KMS-11 (cell line): ENCODE measurements at regions not wholly inside any gene's neighbourhood (a gene's known extent, or its start where the extent isn't known, plus 50 kb on each side); places are given as distances from the start of the nearest gene placed in this dataset.

ENCODE experiments used
- H2AFZ ChIP-seq: fragments of 200-600 bp; sonication (generic); 2 replicates; pipeline ENCODE4 v1.6.1; 2016; ENCODE audit warnings: antibody characterized with exemption, mixed run types, low read depth
- H3K27ac ChIP-seq: fragments of 200-600 bp; sonication (generic); 2 replicates; pipeline ENCODE4 v1.6.1; 2016; ENCODE audit warnings: mild to moderate bottlenecking, mixed run types
- H3K27me3 ChIP-seq: fragments of 200-600 bp; sonication (generic); 2 replicates; pipeline ENCODE4 v1.6.1; 2017; ENCODE audit warnings: mild to moderate bottlenecking, low read depth, mixed run types, moderate library complexity; ENCODE audit not compliant: insufficient read depth
- H3K36me3 ChIP-seq: fragments of 200-600 bp; sonication (generic); 2 replicates; pipeline ENCODE4 v1.6.1; 2017; ENCODE audit warnings: mild to moderate bottlenecking, mixed run types; ENCODE audit not compliant: insufficient read depth
- H3K4me1 ChIP-seq: fragments of 200-600 bp; sonication (generic); 2 replicates; pipeline ENCODE4 v1.6.1; 2016; ENCODE audit warnings: mild to moderate bottlenecking, low read depth, mixed run types; ENCODE audit not compliant: poor library complexity, severe bottlenecking
- H3K4me2 ChIP-seq: fragments of 200-600 bp; sonication (generic); 2 replicates; pipeline ENCODE4 v1.7.0; 2016; ENCODE audit warnings: mild to moderate bottlenecking, mixed run types
- H3K4me3 ChIP-seq: fragments of 200-600 bp; sonication (generic); IDR thresholded peaks from 2 replicates; pipeline ENCODE4 v1.6.1; 2017; ENCODE audit warnings: low read depth, low read length, mixed read lengths; ENCODE audit not compliant: insufficient read depth
- H3K79me2 ChIP-seq: fragments of 200-600 bp; sonication (generic); 2 replicates; pipeline ENCODE4 v1.6.1; 2016; ENCODE audit warnings: low read depth, mixed run types; ENCODE audit not compliant: insufficient read depth
- H3K9ac ChIP-seq: fragments of 200-600 bp; sonication (generic); 2 replicates; pipeline ENCODE4 v1.6.1; 2016; ENCODE audit warnings: mild to moderate bottlenecking, mixed run types
- H4K20me1 ChIP-seq: fragments of 200-600 bp; sonication (generic); 2 replicates; pipeline ENCODE4 v1.6.1; 2016; ENCODE audit warnings: mild to moderate bottlenecking, mixed run types; ENCODE audit not compliant: insufficient read depth
- CTCF ChIP-seq: fragments of 200-600 bp; sonication (generic); conservative IDR thresholded peaks from 2 replicates; pipeline ENCODE4 v1.6.1; 2017; ENCODE audit warnings: low read depth, mild to moderate bottlenecking, antibody characterized with exemption, low read length, moderate library complexity, mixed read lengths

- no peak overlapping the region for H3K27ac ChIP-seq
- H3K4me3 ChIP-seq: no peak overlapping the region
- H3K79me2 ChIP-seq: no peaks in the 10 kb centered on the region
- H3K4me2 ChIP-seq: no peak overlapping the region
- no peaks in the 10 kb centered on the region for H3K36me3 ChIP-seq
- no peak for TF ChIP-seq CTCF
- H3K27me3 ChIP-seq: no peaks in the 10 kb centered on the region
- no peaks in the 10 kb centered on the region for H4K20me1 ChIP-seq
- no peaks in the 10 kb centered on the region for H3K4me1 ChIP-seq
- no peak overlapping the region for H2AFZ ChIP-seq
- H3K9ac ChIP-seq: no peak overlapping the region
These were observed 419.1 kb upstream of the LCORL start for GRCh38 chr4:18440527-18441202.

- Histone ChIP-seq H3K4me2 (no peak overlapping the region), H4K20me1 (no peaks in the 10 kb centered on the region), H3K79me2 (no peaks in the 10 kb centered on the region), H3K27me3 (no peaks in the 10 kb centered on the region), H3K27ac (no peak overlapping the region), H3K9ac (no peak overlapping the region), H3K36me3 (no peaks in the 10 kb centered on the region), H2AFZ (no peak overlapping the region), H3K4me1 (no peaks in the 10 kb centered on the region), H3K4me3 (no peak overlapping the region)
- no peak for TF ChIP-seq CTCF
These were observed 417.8 kb upstream of the LCORL start for GRCh38 chr4:18439311-18439710.

- Histone ChIP-seq H4K20me1 (no peaks in the 10 kb centered on the region), H3K79me2 (no peaks in the 10 kb centered on the region), H3K4me2 (no peak overlapping the region), H2AFZ (no peak overlapping the region), H3K4me1 (no peaks in the 10 kb centered on the region), H3K36me3 (no peaks in the 10 kb centered on the region), H3K9ac (no peak overlapping the region), H3K4me3 (no peak overlapping the region), H3K27me3 (no peaks in the 10 kb centered on the region), H3K27ac (no peak overlapping the region)
- TF ChIP-seq CTCF: no peak
These were observed 414.2 kb upstream of the LCORL start for GRCh38 chr4:18435781-18436180.

- no peak overlapping the region for H3K4me2 ChIP-seq
- H3K79me2 ChIP-seq: no peaks in the 10 kb centered on the region
- no peak overlapping the region for H2AFZ ChIP-seq
- no peak for TF ChIP-seq CTCF
- peaks cover 6% of the 10 kb centered on the region for H3K4me1 ChIP-seq
- no peak overlapping the region for H3K9ac ChIP-seq
- no peak overlapping the region for H3K27ac ChIP-seq
- no peaks in the 10 kb centered on the region for H3K36me3 ChIP-seq
- H3K27me3 ChIP-seq: no peaks in the 10 kb centered on the region
- no peak overlapping the region for H3K4me3 ChIP-seq
- H4K20me1 ChIP-seq: no peaks in the 10 kb centered on the region
These were observed 401.1 kb upstream of the LCORL start for GRCh38 chr4:18422685-18423084.
